GM12878 (cell line): ENCODE measurements at regions not wholly inside any gene's neighbourhood (a gene's known extent, or its start where the extent isn't known, plus 50 kb on each side); places are given as distances from the start of the nearest gene placed in this dataset.

Source experiments
- ATAC-seq: fragments of 200-7000 bp; cut with Tn5 transposase; 3 replicates; pipeline ENCODE4 v1.9.1; 2020; ENCODE audit warnings: mild to moderate bottlenecking, moderate library complexity
- BruUV-seq: library from RNA; stranded (reverse); fragments of 400-500 nt; replicated peaks from 2 replicates; lab custom pipeline; 2021; lab: Mats Ljungman, UMichigan
- CTCF ChIA-PET: fragments of 300-600 bp; sonication (Branson Sonifier 250); formaldehyde crosslinking; extraction: SDS; loops from one replicate; lab custom pipeline; 2021; ENCODE audit warnings: inconsistent platforms; lab: Yijun Ruan, JAX
- POLR2A ChIA-PET: fragments of 350-600 bp; formaldehyde crosslinking; extraction: SDS; loops from one replicate; lab custom pipeline; 2021; ENCODE audit warnings: inconsistent platforms; lab: Charles Lee
- RAD21 ChIA-PET: fragments of 300-600 bp; sonication (Branson Sonifier 250); formaldehyde crosslinking; loops from one replicate; lab custom pipeline; 2023; ENCODE audit warnings: antibody characterized with exemption; ENCODE audit not compliant: unreplicated experiment; lab: Charles Lee
- SMC1A ChIA-PET: fragments of 300-600 bp; sonication (Branson Sonifier 250); formaldehyde crosslinking; loops from one replicate; lab custom pipeline; 2023; ENCODE audit not compliant: unreplicated experiment, uncharacterized antibody; lab: Charles Lee
- DNase-seq: peaks from one replicate; pipeline ENCODE4 v3.0.0-alpha.2; 2011; ENCODE audit warnings: low read depth, low spot score
- FAIRE-seq: peaks from 3 replicates; lab custom pipeline; 2011; peaks lifted over from hg19 to GRCh38; lab: Jason Lieb, UNC
- H2AFZ ChIP-seq: 2 replicates; pipeline ENCODE4 v1.6.0; 2011; ENCODE audit warnings: low read depth, low read length, control low read depth; ENCODE audit not compliant: control insufficient read depth
- H3K27ac ChIP-seq: 2 replicates; pipeline ENCODE4 v1.5.1; 2011; ENCODE audit warnings: control low read depth; ENCODE audit not compliant: control insufficient read depth, insufficient read depth
- H3K27me3 ChIP-seq, 2 experiments: replicated peaks in 1 of 2; 2 replicates each; pipeline versions ENCODE4 v1.6.0 to v1.6.1; 2011; ENCODE audit warnings: low read length in 1 of 2; ENCODE audit not compliant: control insufficient read depth in 2 of 2, insufficient read depth in 2 of 2
- H3K36me3 ChIP-seq, 2 experiments: 2 replicates each; pipeline ENCODE4 v1.5.1; 2011; ENCODE audit warnings: low read length in 1 of 2; ENCODE audit not compliant: control insufficient read depth in 2 of 2, insufficient read depth in 2 of 2
- H3K4me1 ChIP-seq: 2 replicates; pipeline ENCODE4 v1.6.1; 2011; ENCODE audit warnings: mild to moderate bottlenecking, low read length, moderate library complexity, mixed read lengths; ENCODE audit not compliant: control insufficient read depth, insufficient read depth
- H3K4me2 ChIP-seq: 2 replicates; pipeline ENCODE4 v1.6.0; 2011; ENCODE audit warnings: control low read depth; ENCODE audit not compliant: control insufficient read depth, insufficient read depth
- H3K4me3 ChIP-seq: fragments of 200-600 bp; sonication (generic); 2 replicates; pipeline ENCODE4 v1.5.1; 2016
- H3K79me2 ChIP-seq: 2 replicates; pipeline ENCODE4 v1.6.0; 2011; ENCODE audit warnings: low read length; ENCODE audit not compliant: control insufficient read depth, insufficient read depth
- H3K9ac ChIP-seq: 2 replicates; pipeline ENCODE4 v1.8.0; 2011; ENCODE audit warnings: low read length, control low read depth, mixed read lengths; ENCODE audit not compliant: control insufficient read depth, insufficient read depth
- H3K9me3 ChIP-seq: replicated peaks from 3 replicates; pipeline ENCODE4 v1.5.1; 2011; ENCODE audit warnings: mild to moderate bottlenecking, low read length; ENCODE audit not compliant: control insufficient read depth, insufficient read depth
- H4K20me1 ChIP-seq: 2 replicates; pipeline ENCODE4 v1.6.0; 2011; ENCODE audit not compliant: control insufficient read depth, insufficient read depth
- ASH2L ChIP-seq: fragments of 300-600, 200-600 bp; sonication (generic); IDR thresholded peaks from 2 replicates; pipeline ENCODE4 v1.6.1; 2017; ENCODE audit warnings: low read depth, mild to moderate bottlenecking, borderline replicate concordance
- BCL11A ChIP-seq: IDR thresholded peaks from 2 replicates; pipeline ENCODE4 v1.6.1; 2011; ENCODE audit warnings: low read depth, low read length
- CBFB ChIP-seq: IDR thresholded peaks from 2 replicates; pipeline ENCODE4 v1.6.1; 2016; ENCODE audit warnings: antibody characterized with exemption, low read depth
- GABPA ChIP-seq: IDR thresholded peaks from 2 replicates; pipeline ENCODE4 v1.6.1; 2014; ENCODE audit warnings: antibody characterized with exemption, low read depth, mild to moderate bottlenecking, inconsistent platforms
- HSF1 ChIP-seq: fragments of 150-350 bp; IDR thresholded peaks from 2 replicates; pipeline ENCODE4 v1.6.1; 2014; ENCODE audit warnings: mild to moderate bottlenecking, low read depth, low read length
- IRF3 ChIP-seq: fragments of 450-650 bp; IDR thresholded peaks from 2 replicates; pipeline ENCODE4 v1.6.1; 2014; ENCODE audit warnings: mild to moderate bottlenecking
- KAT2A ChIP-seq: conservative IDR thresholded peaks from 2 replicates; pipeline ENCODE4 v1.6.1; 2011; ENCODE audit warnings: low read depth, low read length; ENCODE audit not compliant: control insufficient read depth
- NBN ChIP-seq: fragments of 450-650 bp; IDR thresholded peaks from 2 replicates; pipeline ENCODE4 v1.6.1; 2016
- NFXL1 ChIP-seq: fragments of 450-650 bp; IDR thresholded peaks from 2 replicates; pipeline ENCODE4 v1.6.1; 2017; ENCODE audit warnings: antibody characterized with exemption, mild to moderate bottlenecking, borderline replicate concordance
- NFYA ChIP-seq: IDR thresholded peaks from 2 replicates; pipeline ENCODE4 v1.6.1; 2011; ENCODE audit warnings: low read depth, mild to moderate bottlenecking, low read length, improper control_type of control experiment, borderline replicate concordance
- PKNOX1 ChIP-seq: fragments of 450-650 bp; IDR thresholded peaks from 2 replicates; pipeline ENCODE4 v1.6.1; 2016; ENCODE audit warnings: mild to moderate bottlenecking
- RCOR1 ChIP-seq: conservative IDR thresholded peaks from 2 replicates; pipeline ENCODE4 v1.6.1; 2012; ENCODE audit warnings: low read depth, low read length, improper control_type of control experiment
- SMAD5 ChIP-seq: IDR thresholded peaks from 2 replicates; pipeline ENCODE4 v1.6.1; 2016; ENCODE audit warnings: antibody characterized with exemption, low read depth
- SMC3 ChIP-seq: IDR thresholded peaks from 2 replicates; pipeline ENCODE4 v1.6.1; 2011; ENCODE audit warnings: low read length, improper control_type of control experiment, borderline replicate concordance
- TARDBP ChIP-seq: IDR thresholded peaks from 2 replicates; pipeline ENCODE4 v1.6.1; 2016; ENCODE audit warnings: borderline replicate concordance
- ZBED1 ChIP-seq: IDR thresholded peaks from 2 replicates; pipeline ENCODE4 v1.6.1; 2016; ENCODE audit warnings: borderline replicate concordance
- ZNF24 ChIP-seq: fragments of 450-650 bp; IDR thresholded peaks from 2 replicates; pipeline ENCODE4 v1.6.1; 2017; ENCODE audit warnings: antibody characterized with exemption, mild to moderate bottlenecking
- ZNF592 ChIP-seq: fragments of 450-650 bp; IDR thresholded peaks from 2 replicates; pipeline ENCODE4 v1.6.1; 2017; ENCODE audit warnings: mild to moderate bottlenecking, moderate library complexity
- ZZZ3 ChIP-seq: IDR thresholded peaks from 2 replicates; pipeline ENCODE4 v1.6.1; 2011; ENCODE audit warnings: low read depth; ENCODE audit not compliant: control insufficient read depth, insufficient read length
- in situ Hi-C: fragments of 300-500 bp; cut with MboI; formaldehyde crosslinking; loops from 9 replicates; pipeline ENCODE4 v1.14.3; 2018; ENCODE audit warnings: mixed read lengths
- intact Hi-C: fragments of 100-400 bp; cut with micrococcal nuclease; formaldehyde crosslinking; loops from one replicate; pipeline ENCODE4 v1.14.2; 2022; ENCODE audit not compliant: unreplicated experiment

- H3K27ac ChIP-seq = no peak overlapping the region
- FAIRE-seq (no peak), ATAC-seq (no peak), DNase-seq (no peak)
- no peaks in the 10 kb centered on the region for H3K36me3 ChIP-seq
- H3K4me3 ChIP-seq = no peak overlapping the region
- TF ChIP-seq SMAD5 (no peak), NBN (no peak), ZBED1 (no peak), HSF1 (no peak), IRF3 (no peak), BCL11A (no peak), PKNOX1 (no peak), NFYA (no peak), CBFB (no peak), GABPA (no peak), SMC3 (no peak), ZNF592 (no peak), ZZZ3 (no peak), ZNF24 (no peak), TARDBP (no peak), RCOR1 (no peak), KAT2A (no peak), ASH2L (no peak), NFXL1 (no peak)
- no peaks in the 10 kb centered on the region for H4K20me1 ChIP-seq
- ChIA-PET POLR2A (no interaction called here), SMC1A (no interaction called here), RAD21 (no interaction called here), CTCF (no interaction called here)
- no peaks in the 10 kb centered on the region for H3K27me3 ChIP-seq
- intact Hi-C loops = no loop called here
- no TSS peak for BruUV-seq
- no peak overlapping the region for H3K4me2 ChIP-seq
- H2AFZ ChIP-seq = no peak overlapping the region
- no peaks in the 10 kb centered on the region for H3K4me1 ChIP-seq
- in situ Hi-C loops = no loop called here
- H3K9me3 ChIP-seq = no peaks in the 10 kb centered on the region
- H3K79me2 ChIP-seq = no peaks in the 10 kb centered on the region
- H3K9ac ChIP-seq = no peak overlapping the region
These were observed 89.3 kb upstream of the SLIT3 start for GRCh38 chr5:169390265-169390664.
